ENCODE measurements at regions not wholly inside any gene's neighbourhood (a gene's known extent, or its start where the extent isn't known, plus 50 kb on each side); places are given as distances from the start of the nearest gene placed in this dataset.

DNA sequence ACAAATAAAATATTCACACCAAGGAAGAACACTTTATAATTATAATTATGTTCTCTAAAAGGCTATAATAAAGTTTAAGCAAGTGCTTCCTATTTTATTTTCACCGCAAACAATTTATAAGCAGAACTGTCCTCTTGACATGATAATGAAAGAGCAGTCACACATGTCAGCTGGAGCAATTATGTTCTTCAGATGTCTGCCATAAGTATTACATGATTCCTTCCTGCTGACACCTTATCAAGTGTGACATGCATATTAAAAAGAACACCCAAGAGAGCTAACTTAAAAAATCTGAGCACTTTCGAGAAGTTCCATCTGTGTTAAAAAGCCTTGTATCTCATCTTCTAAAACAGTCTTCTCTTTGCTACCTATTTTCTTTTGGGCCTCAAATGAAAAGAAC lies 249.5 kb downstream of the SQOR start:
- ATAC-seq = no peak
- Histone ChIP-seq H3K27ac (no peak overlapping the region), H3K4me1 (no peaks in the 10 kb centered on the region), H3K4me3 (no peak overlapping the region), H3K9me3 (no peaks in the 10 kb centered on the region), H3K4me2 (no peak overlapping the region)
- ChIA-PET CTCF (no interaction called here), POLR2A (no interaction called here)
- 37% methylated on average over 2 of the region's 2 CpGs for WGBS (ENCODE audit: missing lambda C conversion rate)
- no peak for FAIRE-seq
- no peak for TF ChIP-seq POLR2A (IDR thresholded peaks at IDR 0.05; ENCODE audit: low read length)
- no peak for TF ChIP-seq RCOR1 (IDR thresholded peaks at IDR 0.05; ENCODE audit: low read depth, low read length)
- no peak for TF ChIP-seq BHLHE40 (IDR thresholded peaks at IDR 0.05; ENCODE audit: low read depth, low read length)
- no peak for TF ChIP-seq EHF (CRISPR knock-in tag; IDR thresholded peaks at IDR 0.05)
- TF ChIP-seq RARB (CRISPR knock-in tag; IDR thresholded peaks at IDR 0.05) = no peak
- no peak for TF ChIP-seq TFCP2L1 (CRISPR knock-in tag; IDR thresholded peaks at IDR 0.05)
- no peak for DNase-seq (ENCODE audit: low read depth in 1 of 2, low spot score in 1 of 2)

DNA sequence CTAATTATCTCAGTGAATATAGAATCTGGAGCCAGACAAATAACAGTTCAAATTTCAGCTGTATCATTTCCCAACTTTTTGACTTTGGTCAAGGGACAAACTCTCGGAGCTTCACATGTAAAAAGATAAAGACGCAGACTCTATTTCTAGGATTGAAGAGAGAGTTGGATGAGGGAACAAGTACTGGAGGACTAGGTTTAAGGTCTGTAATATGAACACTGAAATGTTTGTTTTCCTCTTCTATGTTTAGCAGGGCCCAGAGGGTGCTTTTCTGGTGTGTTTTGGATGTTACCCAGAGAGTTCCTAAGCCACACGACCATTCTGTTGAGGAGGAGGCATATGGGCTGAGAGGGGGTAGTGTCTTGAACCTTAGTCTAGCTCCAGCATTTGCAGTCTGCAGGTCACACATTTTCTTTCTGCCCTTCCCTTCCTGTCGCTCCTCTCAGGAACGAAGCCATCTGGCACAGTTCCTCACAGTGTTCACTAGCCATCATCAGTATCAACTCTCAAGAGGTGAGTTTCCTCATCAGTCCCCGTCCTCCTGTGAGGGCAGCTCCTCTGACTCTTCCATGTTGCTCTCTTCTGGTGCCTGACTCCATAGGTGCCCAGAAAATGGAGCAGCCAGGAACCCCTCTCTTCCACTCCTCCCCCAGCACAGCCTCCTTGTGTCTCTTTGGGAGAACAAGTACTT lies 250.1 kb downstream of the SQOR start:
- ATAC-seq = no peak
- WGBS (ENCODE audit: missing lambda C conversion rate) = 39% methylated on average over 6 of the region's 6 CpGs
- H3K4me2 ChIP-seq = no peak overlapping the region
- ChIA-PET CTCF (no interaction called here), POLR2A (no interaction called here)
- H3K9me3 ChIP-seq = no peaks in the 10 kb centered on the region
- H3K4me1 ChIP-seq = no peaks in the 10 kb centered on the region
- H3K27ac ChIP-seq = no peak overlapping the region
- H3K4me3 ChIP-seq = no peak overlapping the region
- no peak for FAIRE-seq
- TF ChIP-seq CEBPB (IDR thresholded peaks at IDR 0.05) = no peak
- TF ChIP-seq E2F6 (IDR thresholded peaks at IDR 0.05; ENCODE audit: borderline replicate concordance, low read depth) = no peak
- DNase-seq (ENCODE audit: low read depth in 1 of 2, low spot score in 1 of 2) = no peak

DNA sequence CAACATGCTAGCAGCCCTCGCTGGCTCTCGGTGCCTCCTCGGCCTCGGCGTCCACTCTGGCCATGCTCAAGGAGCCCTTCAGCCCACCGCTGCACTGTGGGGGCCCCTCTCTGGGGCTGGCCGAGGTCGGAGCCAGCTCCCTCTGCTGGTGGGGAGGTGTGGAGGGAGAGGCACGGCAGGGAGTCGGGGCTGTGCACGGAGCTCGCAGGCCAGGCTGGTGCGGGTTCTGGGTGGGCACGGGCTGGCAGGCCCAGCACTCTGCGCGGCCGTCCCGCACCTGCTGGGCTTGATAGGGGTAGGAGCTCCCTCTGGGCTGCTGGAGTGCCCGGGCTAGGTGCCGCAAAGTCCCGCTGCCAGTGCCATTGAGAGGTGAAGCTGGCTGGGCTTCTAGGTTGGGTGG lies 251.0 kb downstream of the SQOR start:
- Histone ChIP-seq H3K4me1 (no peaks in the 10 kb centered on the region), H3K9me3 (no peaks in the 10 kb centered on the region), H3K27ac (no peak overlapping the region), H3K4me2 (no peak overlapping the region), H3K4me3 (no peak overlapping the region)
- ChIA-PET CTCF (no interaction called here), POLR2A (no interaction called here)
- ATAC-seq (no peak), DNase-seq (ENCODE audit: low read depth in 1 of 2, low spot score in 1 of 2) (no peak), FAIRE-seq (no peak)
- TF ChIP-seq JUN (IDR thresholded peaks at IDR 0.05) = no peak
- WGBS (ENCODE audit: missing lambda C conversion rate) = no CpG with 5 or more reads among the region's 21 CpGs

DNA sequence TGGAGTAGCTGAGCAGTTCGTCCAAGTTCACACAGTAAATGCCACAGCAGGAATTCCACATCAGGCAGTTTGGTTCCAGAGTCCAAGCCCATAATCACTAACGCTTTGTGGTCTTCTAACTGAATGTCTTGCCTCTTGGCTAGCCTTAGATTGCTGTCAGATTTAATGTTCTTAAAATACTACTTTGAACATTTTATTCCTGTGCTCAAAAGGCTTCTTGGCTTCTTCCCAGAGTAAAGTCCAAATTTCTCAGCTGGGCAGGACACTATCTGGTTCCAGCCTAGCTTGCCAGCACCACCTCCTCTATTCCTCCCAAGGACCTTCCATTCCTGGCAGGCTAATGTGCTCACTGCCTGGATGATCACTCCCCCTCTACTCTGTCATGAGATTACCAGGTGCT lies 256.9 kb downstream of the SQOR start:
- POLR2A ChIA-PET = no interaction called here
- WGBS (ENCODE audit: missing lambda C conversion rate) = 6% methylated on average over 2 of the region's 2 CpGs
- no peak for ATAC-seq

More for the DNA sequence above, 256.9 kb downstream of the SQOR start:
- Histone ChIP-seq H3K4me1 (no peaks in the 10 kb centered on the region), H3K9me3 (no peaks in the 10 kb centered on the region), H3K4me2 (no peak overlapping the region), H3K4me3 (no peak overlapping the region), H3K27ac (no peak overlapping the region)
- CTCF ChIA-PET = no interaction called here
- no peak for FAIRE-seq
- TF ChIP-seq HOXA7 (CRISPR knock-in tag; IDR thresholded peaks at IDR 0.05) = no peak
- TF ChIP-seq, protein P1, sequence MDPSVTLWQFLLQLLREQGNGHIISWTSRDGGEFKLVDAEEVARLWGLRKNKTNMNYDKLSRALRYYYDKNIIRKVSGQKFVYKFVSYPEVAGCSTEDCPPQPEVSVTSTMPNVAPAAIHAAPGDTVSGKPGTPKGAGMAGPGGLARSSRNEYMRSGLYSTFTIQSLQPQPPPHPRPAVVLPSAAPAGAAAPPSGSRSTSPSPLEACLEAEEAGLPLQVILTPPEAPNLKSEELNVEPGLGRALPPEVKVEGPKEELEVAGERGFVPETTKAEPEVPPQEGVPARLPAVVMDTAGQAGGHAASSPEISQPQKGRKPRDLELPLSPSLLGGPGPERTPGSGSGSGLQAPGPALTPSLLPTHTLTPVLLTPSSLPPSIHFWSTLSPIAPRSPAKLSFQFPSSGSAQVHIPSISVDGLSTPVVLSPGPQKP (IDR thresholded peaks at IDR 0.05; ENCODE audit: low read depth, low read length) = no peak
- TF ChIP-seq CBX2 (IDR thresholded peaks at IDR 0.05; ENCODE audit: borderline replicate concordance, low read depth) = no peak
- TF ChIP-seq KDM5A (IDR thresholded peaks at IDR 0.05) = no peak
- no peak for TF ChIP-seq RNF2 (IDR thresholded peaks at IDR 0.05; ENCODE audit: borderline replicate concordance, low read depth)
- TF ChIP-seq MAZ (IDR thresholded peaks at IDR 0.05; ENCODE audit: borderline replicate concordance, low read depth, low read length) = no peak
- TF ChIP-seq SREBF2 (IDR thresholded peaks at IDR 0.05) = no peak
- TF ChIP-seq, protein P2, sequence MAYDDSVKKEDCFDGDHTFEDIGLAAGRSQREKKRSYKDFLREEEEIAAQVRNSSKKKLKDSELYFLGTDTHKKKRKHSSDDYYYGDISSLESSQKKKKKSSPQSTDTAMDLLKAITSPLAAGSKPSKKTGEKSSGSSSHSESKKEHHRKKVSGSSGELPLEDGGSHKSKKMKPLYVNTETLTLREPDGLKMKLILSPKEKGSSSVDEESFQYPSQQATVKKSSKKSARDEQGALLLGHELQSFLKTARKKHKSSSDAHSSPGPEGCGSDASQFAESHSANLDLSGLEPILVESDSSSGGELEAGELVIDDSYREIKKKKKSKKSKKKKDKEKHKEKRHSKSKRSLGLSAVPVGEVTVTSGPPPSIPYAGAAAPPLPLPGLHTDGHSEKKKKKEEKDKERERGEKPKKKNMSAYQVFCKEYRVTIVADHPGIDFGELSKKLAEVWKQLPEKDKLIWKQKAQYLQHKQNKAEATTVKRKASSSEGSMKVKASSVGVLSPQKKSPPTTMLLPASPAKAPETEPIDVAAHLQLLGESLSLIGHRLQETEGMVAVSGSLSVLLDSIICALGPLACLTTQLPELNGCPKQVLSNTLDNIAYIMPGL (CRISPR knock-in tag; IDR thresholded peaks at IDR 0.05; ENCODE audit: borderline replicate concordance) = no peak
- TF ChIP-seq ZSCAN20 (CRISPR knock-in tag; IDR thresholded peaks at IDR 0.05) = no peak
- TF ChIP-seq, protein P3, sequence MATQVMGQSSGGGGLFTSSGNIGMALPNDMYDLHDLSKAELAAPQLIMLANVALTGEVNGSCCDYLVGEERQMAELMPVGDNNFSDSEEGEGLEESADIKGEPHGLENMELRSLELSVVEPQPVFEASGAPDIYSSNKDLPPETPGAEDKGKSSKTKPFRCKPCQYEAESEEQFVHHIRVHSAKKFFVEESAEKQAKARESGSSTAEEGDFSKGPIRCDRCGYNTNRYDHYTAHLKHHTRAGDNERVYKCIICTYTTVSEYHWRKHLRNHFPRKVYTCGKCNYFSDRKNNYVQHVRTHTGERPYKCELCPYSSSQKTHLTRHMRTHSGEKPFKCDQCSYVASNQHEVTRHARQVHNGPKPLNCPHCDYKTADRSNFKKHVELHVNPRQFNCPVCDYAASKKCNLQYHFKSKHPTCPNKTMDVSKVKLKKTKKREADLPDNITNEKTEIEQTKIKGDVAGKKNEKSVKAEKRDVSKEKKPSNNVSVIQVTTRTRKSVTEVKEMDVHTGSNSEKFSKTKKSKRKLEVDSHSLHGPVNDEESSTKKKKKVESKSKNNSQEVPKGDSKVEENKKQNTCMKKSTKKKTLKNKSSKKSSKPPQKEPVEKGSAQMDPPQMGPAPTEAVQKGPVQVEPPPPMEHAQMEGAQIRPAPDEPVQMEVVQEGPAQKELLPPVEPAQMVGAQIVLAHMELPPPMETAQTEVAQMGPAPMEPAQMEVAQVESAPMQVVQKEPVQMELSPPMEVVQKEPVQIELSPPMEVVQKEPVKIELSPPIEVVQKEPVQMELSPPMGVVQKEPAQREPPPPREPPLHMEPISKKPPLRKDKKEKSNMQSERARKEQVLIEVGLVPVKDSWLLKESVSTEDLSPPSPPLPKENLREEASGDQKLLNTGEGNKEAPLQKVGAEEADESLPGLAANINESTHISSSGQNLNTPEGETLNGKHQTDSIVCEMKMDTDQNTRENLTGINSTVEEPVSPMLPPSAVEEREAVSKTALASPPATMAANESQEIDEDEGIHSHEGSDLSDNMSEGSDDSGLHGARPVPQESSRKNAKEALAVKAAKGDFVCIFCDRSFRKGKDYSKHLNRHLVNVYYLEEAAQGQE (IDR thresholded peaks at IDR 0.05) = no peak
- TF ChIP-seq CEBPB (IDR thresholded peaks at IDR 0.05) = no peak
- TF ChIP-seq ZNF302 (CRISPR knock-in tag; IDR thresholded peaks at IDR 0.05) = no peak
- TF ChIP-seq NFE2L2 (conservative IDR thresholded peaks at IDR 0.05; ENCODE audit: low read length) = no peak
- DNase-seq (ENCODE audit: low read depth in 1 of 2, low spot score in 1 of 2) = no peak

Measured in A549 (cell line).